Inferior parietal cortex (tissue), 1 donor: ENCODE measurements at regions not wholly inside any gene's neighbourhood (a gene's known extent, or its start where the extent isn't known, plus 50 kb on each side); places are given as distances from the start of the nearest gene placed in this dataset.
"Not testable (repeated sequence)": the region's sequence is repeated elsewhere in the genome, so short reads cannot be mapped to it uniquely, and the experiment has no call there.

Source experiments
- DNase-seq: peaks from one replicate; pipeline ENCODE4 v3.0.0-alpha.2; 2016; ENCODE audit errors: extremely low spot score

DNA sequence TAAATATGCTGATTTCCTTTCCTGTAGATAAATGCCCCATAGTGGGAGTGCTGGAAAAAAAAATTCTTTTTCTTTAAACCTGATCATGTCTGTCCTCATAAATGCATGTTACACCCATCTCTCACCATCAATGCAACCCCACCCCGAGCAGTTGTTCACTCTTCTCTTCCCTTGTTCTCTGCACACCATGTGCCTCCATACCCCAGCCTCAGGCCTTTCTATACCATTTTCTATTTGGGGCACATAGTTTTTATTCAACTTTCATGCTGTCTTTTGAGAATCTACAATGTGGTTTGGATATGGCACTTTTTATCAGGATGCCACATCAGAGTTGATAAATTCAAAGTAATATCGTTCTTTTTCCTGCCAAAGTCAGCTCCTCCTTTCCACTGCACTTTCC lies 202.6 kb downstream of the POTED start:
- DNase-seq: not testable (repeated sequence)

GRCh38 chr21:13810559-13810958 lies 201.0 kb downstream of the POTED start:
- not testable (repeated sequence) for DNase-seq

DNA sequence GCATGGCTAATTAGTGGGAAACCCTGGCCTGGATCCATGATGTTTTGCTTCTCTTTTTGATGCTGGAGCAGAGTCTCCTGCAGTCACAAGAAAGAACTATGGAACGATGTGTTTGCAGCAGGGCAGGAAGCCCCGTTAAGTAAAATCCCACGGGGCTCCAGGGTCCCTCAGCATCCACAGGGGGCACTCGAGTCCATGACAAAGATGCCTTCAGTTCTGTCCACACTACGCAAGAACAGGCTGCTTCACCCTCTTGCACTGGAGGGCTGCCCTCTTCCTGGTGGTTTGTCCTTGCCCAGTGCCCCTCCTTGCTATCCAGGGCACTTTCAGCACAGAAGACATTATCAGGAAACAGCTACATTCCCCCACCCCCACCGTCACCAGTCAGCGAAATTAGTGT lies 196.9 kb downstream of the POTED start:
- not testable (repeated sequence) for DNase-seq

DNA sequence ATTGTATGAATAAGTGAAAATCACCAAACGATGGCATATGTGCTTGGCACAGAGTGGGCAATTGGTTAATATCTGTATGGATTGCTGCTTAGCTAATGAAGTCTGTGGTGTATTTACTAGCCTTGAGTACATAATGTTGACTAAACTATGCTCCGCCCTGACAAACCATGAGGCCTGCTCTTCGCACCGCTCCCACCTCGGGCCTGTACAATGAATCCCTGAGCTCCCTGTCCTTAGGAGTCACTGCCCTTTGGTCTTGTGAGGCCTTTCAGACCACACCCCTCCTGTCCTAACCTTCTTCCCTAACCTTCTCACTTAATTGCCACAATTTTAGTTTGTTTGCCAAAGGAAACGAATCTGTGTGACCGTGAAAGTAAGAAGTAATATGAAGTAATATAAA lies 193.2 kb downstream of the POTED start:
- DNase-seq: not testable (repeated sequence)
